ENCODE measurements at regions not wholly inside any gene's neighbourhood (a gene's known extent, or its start where the extent isn't known, plus 50 kb on each side); places are given as distances from the start of the nearest gene placed in this dataset.

DNA sequence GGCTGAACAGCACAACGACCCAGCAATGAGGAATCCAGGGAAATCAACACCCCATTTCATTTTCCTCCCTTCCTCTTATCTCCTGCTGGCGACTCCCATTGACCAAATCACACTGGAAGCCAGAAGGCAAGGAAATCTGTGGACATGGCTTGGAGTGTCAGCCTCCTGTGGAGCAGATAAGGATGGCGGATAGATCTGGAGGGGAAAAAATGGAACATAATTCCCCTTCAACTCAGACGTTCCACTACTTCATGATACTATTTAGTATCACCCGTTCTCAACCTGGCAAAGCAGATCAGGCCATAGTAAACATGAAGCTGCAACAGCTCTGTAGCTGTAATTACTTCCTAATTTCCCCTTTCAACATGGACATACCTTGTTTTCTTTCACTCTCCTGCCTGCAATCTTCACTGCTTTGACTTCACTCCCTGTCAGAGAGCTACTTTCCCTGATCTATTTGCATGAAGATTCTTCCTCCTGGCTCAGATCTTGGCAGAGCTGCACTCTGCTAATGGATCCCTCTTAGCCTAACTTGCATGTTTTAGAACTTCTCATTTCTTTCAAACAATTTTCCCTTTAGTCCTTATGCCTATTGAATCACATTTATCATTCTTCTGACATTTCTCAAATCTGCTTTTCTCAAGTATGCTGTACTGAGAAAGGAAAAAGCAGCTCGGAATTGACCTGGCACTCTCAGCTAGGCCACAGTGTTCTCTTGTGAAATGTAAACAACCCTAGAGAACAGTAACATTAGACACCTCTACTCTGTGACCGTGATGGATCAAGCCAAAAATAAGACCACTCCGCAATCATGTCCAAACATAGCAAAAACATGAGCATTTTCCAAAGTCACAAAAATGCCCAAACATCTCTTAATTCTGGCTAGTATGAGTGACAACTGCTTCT, 135.1 kb downstream of the ETNK1 start:
- DNase-seq (ENCODE audit: low spot score) = no peak
- TF ChIP-seq, protein P1, sequence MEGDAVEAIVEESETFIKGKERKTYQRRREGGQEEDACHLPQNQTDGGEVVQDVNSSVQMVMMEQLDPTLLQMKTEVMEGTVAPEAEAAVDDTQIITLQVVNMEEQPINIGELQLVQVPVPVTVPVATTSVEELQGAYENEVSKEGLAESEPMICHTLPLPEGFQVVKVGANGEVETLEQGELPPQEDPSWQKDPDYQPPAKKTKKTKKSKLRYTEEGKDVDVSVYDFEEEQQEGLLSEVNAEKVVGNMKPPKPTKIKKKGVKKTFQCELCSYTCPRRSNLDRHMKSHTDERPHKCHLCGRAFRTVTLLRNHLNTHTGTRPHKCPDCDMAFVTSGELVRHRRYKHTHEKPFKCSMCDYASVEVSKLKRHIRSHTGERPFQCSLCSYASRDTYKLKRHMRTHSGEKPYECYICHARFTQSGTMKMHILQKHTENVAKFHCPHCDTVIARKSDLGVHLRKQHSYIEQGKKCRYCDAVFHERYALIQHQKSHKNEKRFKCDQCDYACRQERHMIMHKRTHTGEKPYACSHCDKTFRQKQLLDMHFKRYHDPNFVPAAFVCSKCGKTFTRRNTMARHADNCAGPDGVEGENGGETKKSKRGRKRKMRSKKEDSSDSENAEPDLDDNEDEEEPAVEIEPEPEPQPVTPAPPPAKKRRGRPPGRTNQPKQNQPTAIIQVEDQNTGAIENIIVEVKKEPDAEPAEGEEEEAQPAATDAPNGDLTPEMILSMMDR (IDR thresholded peaks at IDR 0.05; ENCODE audit: unreplicated experiment) = no peak
- Mint-ChIP-seq H3K27me3 (ENCODE audit: unreplicated experiment) (no peaks in the 10 kb centered on the region), H3K4me3 (ENCODE audit: unreplicated experiment) (no peak overlapping the region), H3K9me3 (ENCODE audit: unreplicated experiment) (no peaks in the 10 kb centered on the region), H3K36me3 (ENCODE audit: low read depth, unreplicated experiment) (no peaks in the 10 kb centered on the region), H3K4me1 (ENCODE audit: unreplicated experiment) (no peaks in the 10 kb centered on the region), H3K27ac (ENCODE audit: unreplicated experiment) (no peak overlapping the region)

- no peak overlapping the region for H3K27ac Mint-ChIP-seq (ENCODE audit: unreplicated experiment)
- H3K4me3 Mint-ChIP-seq (ENCODE audit: unreplicated experiment) = no peak overlapping the region
- no peaks in the 10 kb centered on the region for H3K27me3 Mint-ChIP-seq (ENCODE audit: unreplicated experiment)
- no peak for DNase-seq (ENCODE audit: low spot score)
- H3K36me3 Mint-ChIP-seq (ENCODE audit: low read depth, unreplicated experiment) = no peaks in the 10 kb centered on the region
- TF ChIP-seq, protein P1 (IDR thresholded peaks at IDR 0.05; ENCODE audit: unreplicated experiment) = no peak
- H3K4me1 Mint-ChIP-seq (ENCODE audit: unreplicated experiment) = no peaks in the 10 kb centered on the region
- H3K9me3 Mint-ChIP-seq (ENCODE audit: unreplicated experiment) = no peaks in the 10 kb centered on the region
Observed at GRCh38 chr12:22765421-22766130, 140.6 kb downstream of the ETNK1 start.

DNA sequence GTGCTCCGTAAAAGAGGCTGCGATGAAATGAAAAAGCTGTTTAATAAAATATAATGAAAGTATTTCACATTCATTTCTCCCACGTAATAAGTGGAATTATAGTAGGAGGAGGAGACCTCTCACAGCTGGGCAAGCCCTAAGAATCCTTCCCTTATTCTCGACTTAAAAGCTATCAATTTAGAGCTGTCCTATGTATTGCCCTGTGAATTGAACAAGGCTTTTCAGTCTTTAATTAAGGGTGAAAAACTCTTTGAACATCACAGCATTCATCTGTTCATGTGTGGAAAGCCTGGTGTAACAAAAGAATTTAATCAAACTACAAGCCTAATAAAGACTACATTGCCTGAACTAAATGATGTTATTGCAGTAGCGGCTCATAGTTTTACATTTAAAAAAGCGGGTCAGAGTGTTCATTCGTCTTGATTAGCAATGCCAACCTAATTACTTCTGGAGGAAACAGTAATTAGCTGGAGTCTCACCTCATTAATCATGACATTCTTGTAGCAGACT, 142.0 kb downstream of the ETNK1 start:
- no peaks in the 10 kb centered on the region for H3K4me1 Mint-ChIP-seq (ENCODE audit: unreplicated experiment)
- no peak overlapping the region for H3K27ac Mint-ChIP-seq (ENCODE audit: unreplicated experiment)
- H3K36me3 Mint-ChIP-seq (ENCODE audit: low read depth, unreplicated experiment) = no peaks in the 10 kb centered on the region
- H3K4me3 Mint-ChIP-seq (ENCODE audit: unreplicated experiment) = no peak overlapping the region
- H3K9me3 Mint-ChIP-seq (ENCODE audit: unreplicated experiment) = no peaks in the 10 kb centered on the region
- no peaks in the 10 kb centered on the region for H3K27me3 Mint-ChIP-seq (ENCODE audit: unreplicated experiment)
- no peak for DNase-seq (ENCODE audit: low spot score)
- TF ChIP-seq, protein P1 (IDR thresholded peaks at IDR 0.05; ENCODE audit: unreplicated experiment) = no peak

GRCh38 chr12:22781339-22781738, 156.4 kb downstream of the ETNK1 start:
- Mint-ChIP-seq H3K4me3 (ENCODE audit: unreplicated experiment) (no peak overlapping the region), H3K9me3 (ENCODE audit: unreplicated experiment) (no peaks in the 10 kb centered on the region), H3K36me3 (ENCODE audit: low read depth, unreplicated experiment) (no peaks in the 10 kb centered on the region), H3K27me3 (ENCODE audit: unreplicated experiment) (no peaks in the 10 kb centered on the region), H3K27ac (ENCODE audit: unreplicated experiment) (no peak overlapping the region), H3K4me1 (ENCODE audit: unreplicated experiment) (peaks cover 1% of the 10 kb centered on the region)
- no peak for DNase-seq (ENCODE audit: low spot score)
- TF ChIP-seq, protein P1 (IDR thresholded peaks at IDR 0.05; ENCODE audit: unreplicated experiment) = no peak

Data from endothelial cell (in vitro differentiated cells).